ENCODE measurements at regions not wholly inside any gene's neighbourhood (a gene's known extent, or its start where the extent isn't known, plus 50 kb on each side); places are given as distances from the start of the nearest gene placed in this dataset.

- Mint-ChIP-seq H3K27ac (no peak overlapping the region), H3K9me3 (peaks cover 27% of the 10 kb centered on the region), H3K4me1 (no peaks in the 10 kb centered on the region), H3K4me3 (no peak overlapping the region), H3K27me3 (ENCODE audit: low read depth) (no peaks in the 10 kb centered on the region), H3K36me3 (peaks cover 38% of the 10 kb centered on the region)
- ChIA-PET POLR2A (no interaction called here), CTCF (no interaction called here)
- DNase-seq (ENCODE audit: low spot score), result no peak
- no peak for ATAC-seq
- TF ChIP-seq NFYB (CRISPR knock-in tag; conservative IDR thresholded peaks at IDR 0.05; ENCODE audit: low read depth) (no peak), ZBTB43 (CRISPR knock-in tag; IDR thresholded peaks at IDR 0.05) (no peak), ZNF281 (CRISPR knock-in tag; IDR thresholded peaks at IDR 0.05) (no peak), ESRRA (CRISPR knock-in tag; IDR thresholded peaks at IDR 0.05; ENCODE audit: borderline replicate concordance) (no peak), ZNF232 (CRISPR knock-in tag; IDR thresholded peaks at IDR 0.05) (no peak), USF1 (CRISPR knock-in tag; IDR thresholded peaks at IDR 0.05) (no peak), SMAD4 (CRISPR knock-in tag; IDR thresholded peaks at IDR 0.05) (no peak), HMGA2 (CRISPR knock-in tag; IDR thresholded peaks at IDR 0.05) (no peak), CDX4 (CRISPR knock-in tag; IDR thresholded peaks at IDR 0.05; ENCODE audit: borderline replicate concordance) (no peak), CREM (CRISPR knock-in tag; IDR thresholded peaks at IDR 0.05) (no peak), USF2 (CRISPR knock-in tag; IDR thresholded peaks at IDR 0.05) (no peak), TEAD1 (CRISPR knock-in tag; IDR thresholded peaks at IDR 0.05) (no peak), MAX (CRISPR knock-in tag; IDR thresholded peaks at IDR 0.05) (no peak), MLX (CRISPR knock-in tag; IDR thresholded peaks at IDR 0.05) (no peak), ZNF121 (CRISPR knock-in tag; IDR thresholded peaks at IDR 0.05) (no peak), ATF6 (CRISPR knock-in tag; IDR thresholded peaks at IDR 0.05) (no peak), NR2C2 (CRISPR knock-in tag; IDR thresholded peaks at IDR 0.05) (no peak), IRF2 (CRISPR knock-in tag; IDR thresholded peaks at IDR 0.05; ENCODE audit: borderline replicate concordance, low read depth) (no peak)
- TF ChIP-seq, protein P1, sequence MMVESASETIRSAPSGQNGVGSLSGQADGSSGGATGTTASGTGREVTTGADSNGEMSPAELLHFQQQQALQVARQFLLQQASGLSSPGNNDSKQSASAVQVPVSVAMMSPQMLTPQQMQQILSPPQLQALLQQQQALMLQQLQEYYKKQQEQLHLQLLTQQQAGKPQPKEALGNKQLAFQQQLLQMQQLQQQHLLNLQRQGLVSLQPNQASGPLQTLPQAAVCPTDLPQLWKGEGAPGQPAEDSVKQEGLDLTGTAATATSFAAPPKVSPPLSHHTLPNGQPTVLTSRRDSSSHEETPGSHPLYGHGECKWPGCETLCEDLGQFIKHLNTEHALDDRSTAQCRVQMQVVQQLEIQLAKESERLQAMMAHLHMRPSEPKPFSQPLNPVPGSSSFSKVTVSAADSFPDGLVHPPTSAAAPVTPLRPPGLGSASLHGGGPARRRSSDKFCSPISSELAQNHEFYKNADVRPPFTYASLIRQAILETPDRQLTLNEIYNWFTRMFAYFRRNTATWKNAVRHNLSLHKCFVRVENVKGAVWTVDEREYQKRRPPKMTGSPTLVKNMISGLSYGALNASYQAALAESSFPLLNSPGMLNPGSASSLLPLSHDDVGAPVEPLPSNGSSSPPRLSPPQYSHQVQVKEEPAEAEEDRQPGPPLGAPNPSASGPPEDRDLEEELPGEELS (CRISPR knock-in tag; IDR thresholded peaks at IDR 0.05), result no peak
Observed at GRCh38 chr6:144696610-144697368, 411.7 kb downstream of the UTRN start.

All from WTC11 (cell line).